ENCODE measurements at regions not wholly inside any gene's neighbourhood (a gene's known extent, or its start where the extent isn't known, plus 50 kb on each side); places are given as distances from the start of the nearest gene placed in this dataset.

- H3K4me1 ChIP-seq (ENCODE audit: control insufficient read depth in 1 of 2, insufficient read depth in 2 of 2, low read length in 2 of 2): no peaks in the 10 kb centered on the region
- no peaks in the 10 kb centered on the region for H3K36me3 ChIP-seq (ENCODE audit: control insufficient read depth in 1 of 2, insufficient read depth in 2 of 2, low read length in 2 of 2)
- POLR2A ChIA-PET: no interaction called here
- H3K27me3 ChIP-seq (ENCODE audit: insufficient read depth, low read length): no peaks in the 10 kb centered on the region
- no peak for TF ChIP-seq JUND (IDR thresholded peaks at IDR 0.05)
- no peak for TF ChIP-seq CEBPB (IDR thresholded peaks at IDR 0.05; ENCODE audit: low read depth)
- no peak for TF ChIP-seq POLR2AphosphoS5 (IDR thresholded peaks at IDR 0.05; ENCODE audit: low read depth, low read length)
- no peak for TF ChIP-seq SRF (IDR thresholded peaks at IDR 0.05; ENCODE audit: low read depth)
- no peak for TF ChIP-seq CBX3 (IDR thresholded peaks at IDR 0.05; ENCODE audit: low read depth)
- no peak for TF ChIP-seq ZNF274 (IDR thresholded peaks at IDR 0.05; ENCODE audit: low read depth, low read length)
- TF ChIP-seq EZH2 (IDR thresholded peaks at IDR 0.05): no peak
- TF ChIP-seq CTCF (IDR thresholded peaks at IDR 0.05 in 2 of 3, conservative IDR thresholded peaks at IDR 0.05 in 1 of 3; ENCODE audit: borderline replicate concordance in 1 of 3, insufficient read depth in 1 of 3, low read depth in 2 of 3, low read length in 2 of 3): no peak
- no peak for TF ChIP-seq SIN3A (IDR thresholded peaks at IDR 0.05; ENCODE audit: low read depth)
- no peak for TF ChIP-seq ZBTB33 (IDR thresholded peaks at IDR 0.05; ENCODE audit: extremely low read depth, insufficient replicate concordance, low read length)
- TF ChIP-seq REST (IDR thresholded peaks at IDR 0.05; ENCODE audit: low read depth): no peak
- no peak for TF ChIP-seq EZH2phosphoT487 (IDR thresholded peaks at IDR 0.05; ENCODE audit: borderline replicate concordance)
- no peak for TF ChIP-seq YY1 (IDR thresholded peaks at IDR 0.05; ENCODE audit: extremely low read depth, insufficient replicate concordance, low read depth, low read length)
- TF ChIP-seq ELF1 (IDR thresholded peaks at IDR 0.05; ENCODE audit: borderline replicate concordance, low read depth): no peak
- TF ChIP-seq POLR2A (IDR thresholded peaks at IDR 0.05; ENCODE audit: borderline replicate concordance, extremely low read depth, insufficient read depth, insufficient read length): no peak
- no peak for TF ChIP-seq SP1 (IDR thresholded peaks at IDR 0.05; ENCODE audit: low read depth)
- no peak for TF ChIP-seq MAX (IDR thresholded peaks at IDR 0.05)
- no peak overlapping the region for H3K9ac ChIP-seq (ENCODE audit: low read length)
- no peak for ATAC-seq
- BruUV-seq (replicated peaks): no TSS peak
- H3K27ac ChIP-seq (ENCODE audit: low read depth, low read length): no peak overlapping the region
- intact Hi-C loops (cut with micrococcal nuclease): no loop called here
- H2AFZ ChIP-seq (ENCODE audit: low read depth, low read length, poor library complexity, severe bottlenecking): no peak overlapping the region
- H3K9me2 ChIP-seq (ENCODE audit: insufficient read depth): no peaks in the 10 kb centered on the region
- H3K4me3 ChIP-seq (replicated peaks in 1 of 2; ENCODE audit: low read depth in 1 of 2, low read length in 2 of 2): no peak overlapping the region
- CTCF ChIA-PET: no interaction called here
- H3K9me3 ChIP-seq (ENCODE audit: control insufficient read depth in 1 of 2, insufficient read depth in 1 of 2, low read depth in 1 of 2, low read length in 2 of 2): peaks cover 10 to 28% of the 10 kb centered on the region in 2 experiments; a peak in 3 of 4 replicates
- RAD21 ChIA-PET (ENCODE audit: low non-redundant PET in 1 of 2, low total read pairs in 2 of 2, uncharacterized antibody in 2 of 2, unreplicated experiment in 2 of 2): no interaction called here
- H3K4me2 ChIP-seq (ENCODE audit: low read length): no peak overlapping the region
- DNase-seq (ENCODE audit: low read depth, low spot score): no peak
- H4K20me1 ChIP-seq (ENCODE audit: insufficient read depth): no peaks in the 10 kb centered on the region
- H3K79me2 ChIP-seq (ENCODE audit: insufficient read depth, low read length): no peaks in the 10 kb centered on the region
Observed at GRCh38 chr18:5603153-5603552, 59.4 kb upstream of the EPB41L3 start.
